K562 (cell line): ENCODE measurements at regions not wholly inside any gene's neighbourhood (a gene's known extent, or its start where the extent isn't known, plus 50 kb on each side); places are given as distances from the start of the nearest gene placed in this dataset.
"Not testable (repeated sequence)": the region's sequence is repeated elsewhere in the genome, so short reads cannot be mapped to it uniquely, and the experiment has no call there.

Source experiments
- ATAC-seq: fragments of 200-7000 bp; cut with Tn5 transposase; 3 replicates; pipeline ENCODE4 v1.9.1; 2020; ENCODE audit warnings: moderate library complexity
- BruUV-seq: library from RNA; stranded (reverse); fragments of 400-500 nt; replicated peaks from 2 replicates; lab custom pipeline; 2021; lab: Mats Ljungman, UMichigan
- CTCF ChIA-PET: fragments of 300-600 bp; formaldehyde crosslinking; extraction: SDS; loops from one replicate; lab custom pipeline; 2021; ENCODE audit warnings: low intra/inter-chr PET ratio; lab: Yijun Ruan, JAX
- POLR2A ChIA-PET: fragments of 300-600, 350-650 bp; sonication (Branson Sonifier 250); formaldehyde crosslinking; extraction: SDS; loops from one replicate; lab custom pipeline; 2021; ENCODE audit warnings: antibody characterized with exemption, inconsistent platforms; lab: Yijun Ruan, JAX
- DNase-seq, 4 experiments: peaks; one replicate each; pipeline versions ENCODE4 v3.0.0 to v3.0.0-alpha.2; 2011 to 2018; ENCODE audit warnings: low spot score in 3 of 4, mixed read lengths in 3 of 4; ENCODE audit errors: extremely low read depth in 1 of 4
- FAIRE-seq: peaks from 2 replicates; lab custom pipeline; 2011; peaks lifted over from hg19 to GRCh38; lab: Jason Lieb, UNC
- H2AFZ ChIP-seq: 2 replicates; pipeline ENCODE4 v1.6.0; 2011; ENCODE audit warnings: low read depth, low read length, control low read depth, inconsistent platforms
- H3K27ac ChIP-seq: fragments of 200-600 bp; 3 replicates; pipeline ENCODE4 v1.8.0; 2011; ENCODE audit warnings: low read depth, mild to moderate bottlenecking, control low read depth, inconsistent platforms, low read length, moderate library complexity, mixed read lengths; ENCODE audit errors: extremely low read depth
- H3K27me3 ChIP-seq, 2 experiments: fragments of 300-600 bp in 1 of 2; 2 replicates in 1 of 2; 3 replicates in 1 of 2; pipeline versions ENCODE4 v1.6.0 to v1.8.0; 2011; ENCODE audit warnings: inconsistent platforms in 2 of 2, low read length in 2 of 2, mild to moderate bottlenecking in 1 of 2, mixed read lengths in 1 of 2, moderate library complexity in 1 of 2; ENCODE audit not compliant: control insufficient read depth in 2 of 2, insufficient read depth in 2 of 2
- H3K36me3 ChIP-seq: fragments of 300-600 bp; 3 replicates; pipeline ENCODE4 v1.8.0; 2011; ENCODE audit warnings: mild to moderate bottlenecking, low read length, inconsistent platforms; ENCODE audit not compliant: control insufficient read depth, insufficient read depth
- H3K4me1 ChIP-seq, 2 experiments: fragments of 200-600 bp in 1 of 2; replicated peaks in 1 of 2; 2 replicates in 1 of 2; 3 replicates in 1 of 2; pipeline versions ENCODE4 v1.5.1 to v1.8.0; 2011; ENCODE audit warnings: inconsistent platforms in 2 of 2, low read length in 2 of 2, mild to moderate bottlenecking in 1 of 2, mixed read lengths in 1 of 2, moderate library complexity in 1 of 2; ENCODE audit not compliant: control insufficient read depth in 2 of 2, insufficient read depth in 2 of 2
- H3K4me2 ChIP-seq: 2 replicates; pipeline ENCODE4 v1.6.1; 2011; ENCODE audit warnings: low read length, control low read depth, inconsistent platforms, mixed read lengths; ENCODE audit not compliant: insufficient read depth
- H3K4me3 ChIP-seq: fragments of 200-600 bp; sonication (generic), shearing (Covaris generic); 2 replicates; pipeline ENCODE4 v1.5.1; 2016; ENCODE audit warnings: control low read depth, inconsistent platforms
- H3K79me2 ChIP-seq: fragments of 200-600 bp; 3 replicates; pipeline ENCODE4 v1.8.0; 2011; ENCODE audit warnings: low read length, inconsistent platforms; ENCODE audit not compliant: control insufficient read depth, insufficient read depth
- H3K9ac ChIP-seq, 2 experiments: 2 replicates each; pipeline versions ENCODE4 v1.6.0 to v1.6.1; 2011; ENCODE audit warnings: low read depth in 2 of 2, low read length in 2 of 2, control low read depth in 1 of 2, inconsistent platforms in 1 of 2, mild to moderate bottlenecking in 1 of 2, mixed read lengths in 1 of 2; ENCODE audit not compliant: insufficient read depth in 1 of 2
- H3K9me1 ChIP-seq: one replicate; pipeline ENCODE4 v1.6.0; 2011; ENCODE audit warnings: inconsistent platforms, mild to moderate bottlenecking, low read length, moderate library complexity; ENCODE audit not compliant: control insufficient read depth, insufficient read depth
- H3K9me3 ChIP-seq: replicated peaks from 2 replicates; pipeline ENCODE4 v1.5.1; 2011; ENCODE audit warnings: low read depth, low read length, inconsistent platforms; ENCODE audit not compliant: control insufficient read depth, insufficient read depth
- H4K20me1 ChIP-seq: replicated peaks from 2 replicates; pipeline ENCODE4 v1.6.1; 2011; ENCODE audit warnings: low read length, inconsistent platforms, mixed read lengths; ENCODE audit not compliant: control insufficient read depth, insufficient read depth
- E4F1 ChIP-seq: fragments of 250-450 bp; sonication (Bioruptor Pico); IDR thresholded peaks from 2 replicates; pipeline ENCODE4 v1.5.0; 2021; ENCODE audit warnings: mild to moderate bottlenecking, borderline replicate concordance
- SMARCA4 ChIP-seq: fragments of 450-650 bp; IDR thresholded peaks from 2 replicates; pipeline ENCODE4 v1.6.1; 2016
- ZNF146 ChIP-seq: IDR thresholded peaks from one replicate; pipeline ENCODE4 v1.6.1; 2018; ENCODE audit warnings: missing compliant biosample characterization; ENCODE audit not compliant: unreplicated experiment
- ZNF668 ChIP-seq: fragments of 250-450 bp; sonication (Bioruptor Pico); IDR thresholded peaks from 2 replicates; pipeline ENCODE4 v1.8.0; 2022; ENCODE audit warnings: mild to moderate bottlenecking, inconsistent platforms
- ZNF696 ChIP-seq: fragments of 250-450 bp; sonication (Bioruptor Pico); conservative IDR thresholded peaks from 2 replicates; pipeline ENCODE4 v1.4.0; 2020; ENCODE audit warnings: mild to moderate bottlenecking, moderate library complexity
- in situ Hi-C: fragments of 300-500 bp; cut with MboI; formaldehyde crosslinking; loops from 4 replicates; pipeline ENCODE4 v1.15.0; 2018; ENCODE audit warnings: inconsistent platforms, mixed read lengths
- intact Hi-C: fragments of 100-400 bp; cut with micrococcal nuclease; formaldehyde crosslinking; loops from 2 replicates; pipeline ENCODE4 v1.14.2; 2022
- TF ChIP-seq, protein P1 (sequence below): fragments of 450-650 bp; IDR thresholded peaks from 2 replicates; pipeline ENCODE4 v1.6.1; 2016; ENCODE audit warnings: low read depth, mild to moderate bottlenecking, moderate library complexity

DNA sequence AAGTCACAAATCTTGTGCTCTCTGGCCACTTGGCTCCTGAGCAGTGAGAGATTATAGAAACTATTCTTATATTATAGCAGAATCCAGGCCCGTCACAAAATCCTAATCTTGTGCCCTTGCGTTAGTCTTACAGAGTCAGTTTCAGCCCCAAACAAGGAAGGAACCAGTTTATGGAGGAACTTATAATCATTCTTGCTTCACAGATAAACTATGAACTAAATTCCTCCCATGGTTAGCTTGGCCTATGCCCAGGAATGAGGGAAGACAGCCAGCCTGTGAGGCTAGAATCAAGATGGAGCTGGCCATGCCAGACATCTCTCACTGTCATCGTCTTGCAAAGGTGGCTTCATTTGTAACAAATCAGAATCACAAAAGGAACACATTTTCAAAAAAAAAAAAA is 199.7 kb upstream of the PITRM1 start (continued):
- TF ChIP-seq E4F1 (CRISPR knock-in tag), result no peak
- TF ChIP-seq SMARCA4, result no peak
- TF ChIP-seq ZNF668, result no peak
- no peak for TF ChIP-seq ZNF696 (CRISPR knock-in tag)
- TF ChIP-seq, protein P1, sequence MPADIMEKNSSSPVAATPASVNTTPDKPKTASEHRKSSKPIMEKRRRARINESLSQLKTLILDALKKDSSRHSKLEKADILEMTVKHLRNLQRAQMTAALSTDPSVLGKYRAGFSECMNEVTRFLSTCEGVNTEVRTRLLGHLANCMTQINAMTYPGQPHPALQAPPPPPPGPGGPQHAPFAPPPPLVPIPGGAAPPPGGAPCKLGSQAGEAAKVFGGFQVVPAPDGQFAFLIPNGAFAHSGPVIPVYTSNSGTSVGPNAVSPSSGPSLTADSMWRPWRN, result no peak

DNA sequence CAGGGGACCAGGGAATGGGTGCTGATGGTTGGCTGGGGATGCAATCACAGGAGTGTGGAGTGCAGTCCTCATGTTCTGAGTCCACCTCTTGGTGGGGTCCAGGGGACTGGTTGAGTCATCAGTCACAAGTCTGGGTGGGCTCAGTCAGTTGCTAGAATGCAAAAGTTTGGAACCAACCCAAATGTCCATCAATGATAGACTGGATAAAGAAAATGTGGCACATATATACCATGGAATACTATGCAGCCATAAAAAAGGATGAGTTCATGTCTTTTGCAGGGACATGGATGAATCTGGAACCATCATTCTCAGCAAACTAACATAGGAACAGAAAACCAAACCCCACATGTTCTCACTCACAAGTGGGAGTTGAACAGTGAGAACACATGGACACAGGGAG is 199.0 kb upstream of the PITRM1 start:
- H4K20me1 ChIP-seq, H3K4me3 ChIP-seq, DNase-seq, H3K4me1 ChIP-seq, POLR2A ChIA-PET, H3K36me3 ChIP-seq, FAIRE-seq, H3K27ac ChIP-seq, H3K9me3 ChIP-seq, H3K4me2 ChIP-seq, in situ Hi-C loops, H3K79me2 ChIP-seq, H3K9me1 ChIP-seq, CTCF ChIA-PET, H2AFZ ChIP-seq, ATAC-seq, H3K9ac ChIP-seq, BruUV-seq, intact Hi-C loops: not testable (repeated sequence)
- TF ChIP-seq ZNF146 (CRISPR knock-in tag), result peak; percentile 58
- H3K27me3 ChIP-seq, result peaks cover 0 to 26% of the 10 kb centered on the region in 2 experiments; a peak in 3 of 5 replicates
